Lung (tissue), 11 donors: ENCODE measurements at regions not wholly inside any gene's neighbourhood (a gene's known extent, or its start where the extent isn't known, plus 50 kb on each side); places are given as distances from the start of the nearest gene placed in this dataset.

ENCODE experiments used
- ATAC-seq: fragments of 200-7000 bp; cut with Tn5 transposase; one replicate; pipeline ENCODE4 v1.9.1; 2020; ENCODE audit warnings: moderate number of reproducible peaks; ENCODE audit not compliant: insufficient read depth, low FRiP score
- DNase-seq, 3 donors: peaks; one replicate each; pipeline ENCODE4 v3.0.0-alpha.2; 2013 to 2017
- H3K27ac ChIP-seq, 2 donors: one replicate each; pipeline ENCODE4 v1.5.1; 2013; ENCODE audit warnings: mild to moderate bottlenecking in 2 of 2, moderate library complexity in 2 of 2, control low read depth in 1 of 2, inconsistent platforms in 1 of 2, low read depth in 1 of 2, low read length in 1 of 2
- H3K27me3 ChIP-seq, 3 donors: one replicate each; pipeline ENCODE4 v1.5.1; 2013; ENCODE audit warnings: low read length in 2 of 3; ENCODE audit not compliant: control insufficient read depth in 3 of 3, insufficient read depth in 3 of 3
- H3K36me3 ChIP-seq, 4 donors: one replicate each; pipeline ENCODE4 v1.5.1; 2013; ENCODE audit warnings: low read length in 4 of 4, mild to moderate bottlenecking in 1 of 4, moderate library complexity in 1 of 4; ENCODE audit not compliant: control insufficient read depth in 4 of 4, insufficient read depth in 4 of 4
- H3K4me1 ChIP-seq, 5 donors: one replicate each; pipeline ENCODE4 v1.5.1; 2013; ENCODE audit warnings: low read length in 5 of 5, mild to moderate bottlenecking in 2 of 5, moderate library complexity in 1 of 5; ENCODE audit not compliant: control insufficient read depth in 5 of 5, insufficient read depth in 5 of 5
- H3K4me3 ChIP-seq: one replicate; pipeline ENCODE4 v1.5.1; 2013; ENCODE audit warnings: mild to moderate bottlenecking, control low read depth, moderate library complexity
- H3K9ac ChIP-seq, 2 donors: one replicate each; pipeline ENCODE4 v1.5.1; 2013; ENCODE audit warnings: low read length in 2 of 2, control low read depth in 1 of 2; ENCODE audit not compliant: insufficient read depth in 1 of 2
- H3K9me3 ChIP-seq, 4 donors: one replicate each; pipeline ENCODE4 v1.5.1; 2013; ENCODE audit warnings: low read length in 3 of 4, mild to moderate bottlenecking in 1 of 4, moderate library complexity in 1 of 4; ENCODE audit not compliant: control insufficient read depth in 4 of 4, insufficient read depth in 3 of 4
- CTCF ChIP-seq: IDR thresholded peaks from 2 replicates; pipeline ENCODE4 v1.5.1; 2012; ENCODE audit warnings: mild to moderate bottlenecking; ENCODE audit errors: control extremely low read depth, extremely low read depth
- WGBS, 2 donors: extraction: QIAGEN DNeasy Blood & Tissue Kit; methylation state at CpG; one replicate each; pipeline ENCODE4 v1.1.7; 2013; 5-methylcytosine and 5-hydroxymethylcytosine counted together
- donor health status: control.
- donor health status: control.
- donor health status: Bipolar disorder and iron deficiency.
- donor health status: healthy.
- donor health status: DM: yes; HTN: yes; CAD: no.

- no peak overlapping the region for H3K27ac ChIP-seq
- no peak for ATAC-seq
- no peaks in the 10 kb centered on the region for H3K36me3 ChIP-seq
- no peaks in the 10 kb centered on the region for H3K4me1 ChIP-seq
- no peak for TF ChIP-seq CTCF
- no peak overlapping the region for H3K9ac ChIP-seq
- H3K27me3 ChIP-seq = no peaks in the 10 kb centered on the region
- H3K4me3 ChIP-seq = no peak overlapping the region
- H3K9me3 ChIP-seq = peaks cover 0 to 11% (median 0%) of the 10 kb centered on the region in 4 donors
- DNase-seq = no peak
- WGBS, 2 donors = 92 to 95% methylated on average over 1 of the region's 1 CpG
Measured at GRCh38 chr21:34011660-34012059, 61.7 kb upstream of the MRPS6 start.

GRCh38 chr21:34009193-34009592 is 64.2 kb upstream of the MRPS6 start:
- peaks cover 0 to 13% (median 0%) of the 10 kb centered on the region in 4 donors for H3K9me3 ChIP-seq
- WGBS, 2 donors = 73 to 81% methylated on average over 3 of the region's 3 CpGs

GRCh38 chr21:34008618-34009017 is 64.8 kb upstream of the MRPS6 start:
- peaks cover 0 to 9% (median 4%) of the 10 kb centered on the region in 5 donors for H3K4me1 ChIP-seq
- H3K9ac ChIP-seq = no peak overlapping the region
- 82 to 93% methylated on average over 5 of the region's 5 CpGs for WGBS, 2 donors
- no peaks in the 10 kb centered on the region for H3K27me3 ChIP-seq
- ATAC-seq (no peak), DNase-seq (no peak)
- H3K27ac ChIP-seq = no peak overlapping the region
- TF ChIP-seq CTCF = no peak
- H3K4me3 ChIP-seq = no peak overlapping the region
- H3K9me3 ChIP-seq = peaks cover 0 to 13% (median 2%) of the 10 kb centered on the region in 4 donors
- no peaks in the 10 kb centered on the region for H3K36me3 ChIP-seq

More at GRCh38 chr21:34009193-34009592, 64.2 kb upstream of the MRPS6 start:
- no peak overlapping the region for H3K9ac ChIP-seq
- peaks cover 0 to 8% (median 4%) of the 10 kb centered on the region in 5 donors for H3K4me1 ChIP-seq
- no peak overlapping the region for H3K4me3 ChIP-seq
- no peak for ATAC-seq
- H3K27me3 ChIP-seq = no peaks in the 10 kb centered on the region
- no peaks in the 10 kb centered on the region for H3K36me3 ChIP-seq
- DNase-seq = no peak
- no peak for TF ChIP-seq CTCF
- no peak overlapping the region for H3K27ac ChIP-seq

GRCh38 chr21:34006611-34007168 is 66.7 kb upstream of the MRPS6 start:
- Histone ChIP-seq H3K9ac (no peak overlapping the region), H3K4me3 (no peak overlapping the region), H3K36me3 (no peaks in the 10 kb centered on the region), H3K4me1 (peaks cover 0 to 9% (median 4%) of the 10 kb centered on the region in 5 donors), H3K9me3 (peaks cover 0 to 6% (median 2%) of the 10 kb centered on the region in 4 donors), H3K27ac (no peak overlapping the region), H3K27me3 (no peaks in the 10 kb centered on the region)
- no peak for ATAC-seq
- WGBS, 2 donors = 89 to 90% methylated on average over 6 of the region's 6 CpGs
- no peak for DNase-seq
- TF ChIP-seq CTCF = no peak
